Spleen (tissue), 11 donors: ENCODE measurements at regions not wholly inside any gene's neighbourhood (a gene's known extent, or its start where the extent isn't known, plus 50 kb on each side); places are given as distances from the start of the nearest gene placed in this dataset.

Experiments
- DNase-seq: peaks from one replicate; pipeline ENCODE4 v3.0.0-alpha.2; 2020
- H3K27ac ChIP-seq, 8 donors: fragments of 200-600 bp; sonication (generic) in 7 of 8; 1 replicate in 4 of 8; 2 replicates in 4 of 8; pipeline versions ENCODE4 v1.5.0 to v1.8.0; 2016 to 2021; ENCODE audit warnings: inconsistent platforms in 4 of 8, mild to moderate bottlenecking in 4 of 8, moderate library complexity in 1 of 8
- H3K27me3 ChIP-seq, 7 donors: fragments of 200-600 bp; sonication (generic) in 6 of 7; replicated peaks in 1 of 7; 1 replicate in 4 of 7; 2 replicates in 3 of 7; pipeline versions ENCODE4 v1.5.0 to v1.8.0; 2016 to 2021; ENCODE audit warnings: inconsistent platforms in 3 of 7, mild to moderate bottlenecking in 1 of 7
- H3K36me3 ChIP-seq, 6 donors: fragments of 200-600 bp; sonication (generic) in 5 of 6; 1 replicate in 4 of 6; 2 replicates in 2 of 6; pipeline versions ENCODE4 v1.5.0 to v1.8.0; 2016 to 2021; ENCODE audit warnings: inconsistent platforms in 2 of 6
- H3K4me1 ChIP-seq, 6 donors: fragments of 200-600 bp; sonication (generic) in 5 of 6; 1 replicate in 3 of 6; 2 replicates in 3 of 6; pipeline versions ENCODE4 v1.5.0 to v1.8.0; 2016 to 2021; ENCODE audit warnings: inconsistent platforms in 3 of 6
- H3K4me3 ChIP-seq, 8 donors: fragments of 200-600 bp; sonication (generic) in 7 of 8; 1 replicate in 4 of 8; 2 replicates in 4 of 8; pipeline versions ENCODE4 v1.5.0 to v1.8.0; 2016 to 2021; ENCODE audit warnings: inconsistent platforms in 4 of 8, mild to moderate bottlenecking in 4 of 8, moderate library complexity in 2 of 8
- H3K9me3 ChIP-seq, 8 donors: fragments of 200-600 bp; sonication (generic) in 7 of 8; 1 replicate in 4 of 8; 2 replicates in 4 of 8; pipeline versions ENCODE4 v1.5.0 to v1.8.0; 2016 to 2021; ENCODE audit warnings: inconsistent platforms in 4 of 8
- CTCF ChIP-seq, 11 experiments: fragments of 200-600 bp in 7 of 11; fragments of 450-650 bp in 4 of 11; sonication (generic) in 4 of 11; IDR thresholded peaks in 8 of 11; conservative IDR thresholded peaks in 3 of 11; 1 replicate in 7 of 11; 2 replicates in 4 of 11; pipeline versions ENCODE4 v1.4.0 to v1.8.0; 2016 to 2021; ENCODE audit warnings: antibody characterized with exemption in 11 of 11, inconsistent platforms in 4 of 11, mild to moderate bottlenecking in 1 of 11
- POLR2A ChIP-seq, 3 donors: fragments of 450-650 bp; IDR thresholded peaks; one replicate each; pipeline ENCODE4 v1.5.1; 2017; ENCODE audit warnings: antibody characterized with exemption in 3 of 3, mild to moderate bottlenecking in 1 of 3
- POLR2AphosphoS5 ChIP-seq, 3 donors: sonication (generic); formaldehyde crosslinking; IDR thresholded peaks; one replicate each; pipeline ENCODE4 v1.5.1; 2017; ENCODE audit warnings: antibody characterized with exemption in 3 of 3
- WGBS, 5 donors: extraction: QIAGEN DNeasy Blood & Tissue Kit in 3 of 5; methylation state at CpG; one replicate each; pipeline versions ENCODE4 v1.1.5 to v1.1.7; 2013 to 2018; 5-methylcytosine and 5-hydroxymethylcytosine counted together
- intact Hi-C: fragments of 100-400 bp; cut with DNase I; formaldehyde crosslinking; loops from one replicate; pipeline ENCODE4 v1.15.0; 2023; ENCODE audit warnings: low total_unique reads
- donor health status: healthy with polysubstance abuse.
- donor health status: DM: no; HTN: no; CAD: no; lungs with moderate emphysema.
- donor health status: DM: no; HTN: no; CAD: no.
- donor health status: Bipolar disorder and iron deficiency.
- donor health status: healthy.
- donor health status: DM: no; HTN: no; CAD: no.
- donor health status: DM: yes; HTN: yes; CAD: no.

GRCh38 chr20:40335901-40336351 lies 353.1 kb downstream of the MAFB start:
- intact Hi-C loops: no loop called here
- 66 to 80% (median 76%) methylated on average over 3 of the region's 3 CpGs for WGBS, 5 donors
- DNase-seq: no peak
- no peaks in the 10 kb centered on the region for H3K27me3 ChIP-seq
- H3K4me3 ChIP-seq: no peak overlapping the region
- TF ChIP-seq POLR2AphosphoS5 (IDR thresholded peaks at IDR 0.05) (no peak), POLR2A (IDR thresholded peaks at IDR 0.05) (no peak), CTCF (IDR thresholded peaks at IDR 0.05 in 8 of 11, conservative IDR thresholded peaks at IDR 0.05 in 3 of 11) (no peak)
- no peaks in the 10 kb centered on the region for H3K9me3 ChIP-seq
- no peaks in the 10 kb centered on the region for H3K36me3 ChIP-seq
- no peak overlapping the region for H3K27ac ChIP-seq
- peaks cover 0 to 16% (median 5%) of the 10 kb centered on the region in 6 donors for H3K4me1 ChIP-seq

- Histone ChIP-seq H3K36me3 (no peaks in the 10 kb centered on the region), H3K4me1 (peaks cover 0 to 16% (median 5%) of the 10 kb centered on the region in 6 donors), H3K27me3 (no peaks in the 10 kb centered on the region), H3K9me3 (no peaks in the 10 kb centered on the region), H3K4me3 (no peak overlapping the region), H3K27ac (no peak overlapping the region)
- no peak for DNase-seq
- WGBS, 5 donors: 76 to 92% (median 85%) methylated on average over 6 of the region's 6 CpGs
- TF ChIP-seq POLR2AphosphoS5 (IDR thresholded peaks at IDR 0.05): no peak
- TF ChIP-seq CTCF (IDR thresholded peaks at IDR 0.05 in 8 of 11, conservative IDR thresholded peaks at IDR 0.05 in 3 of 11): no peak
- no peak for TF ChIP-seq POLR2A (IDR thresholded peaks at IDR 0.05)
- intact Hi-C loops: no loop called here
These were observed 353.6 kb downstream of the MAFB start for GRCh38 chr20:40335437-40335836.

GRCh38 chr20:40333591-40333990 lies 355.4 kb downstream of the MAFB start:
- no peaks in the 10 kb centered on the region for H3K36me3 ChIP-seq
- intact Hi-C loops: no loop called here
- 79 to 92% (median 84%) methylated on average over 2 of the region's 2 CpGs for WGBS, 5 donors
- H3K9me3 ChIP-seq: no peaks in the 10 kb centered on the region
- DNase-seq: no peak
- TF ChIP-seq CTCF (IDR thresholded peaks at IDR 0.05 in 8 of 11, conservative IDR thresholded peaks at IDR 0.05 in 3 of 11): no peak
- TF ChIP-seq POLR2A (IDR thresholded peaks at IDR 0.05): no peak
- no peak for TF ChIP-seq POLR2AphosphoS5 (IDR thresholded peaks at IDR 0.05)
- H3K4me1 ChIP-seq: peaks cover 0 to 13% (median 5%) of the 10 kb centered on the region in 6 donors
- H3K27me3 ChIP-seq: no peaks in the 10 kb centered on the region
- H3K4me3 ChIP-seq: no peak overlapping the region
- no peak overlapping the region for H3K27ac ChIP-seq

- peaks cover 0 to 14% (median 5%) of the 10 kb centered on the region in 6 donors for H3K4me1 ChIP-seq
- peak; percentile 80 for DNase-seq
- H3K4me3 ChIP-seq: no peak overlapping the region
- H3K9me3 ChIP-seq: no peaks in the 10 kb centered on the region
- H3K27me3 ChIP-seq: no peaks in the 10 kb centered on the region
- intact Hi-C loops: no loop called here
- peak overlapping the region in 3 of 8 donors; percentile 56 to 68 (median 63) for H3K27ac ChIP-seq
- TF ChIP-seq POLR2A (IDR thresholded peaks at IDR 0.05) (no peak), CTCF (IDR thresholded peaks at IDR 0.05 in 8 of 11, conservative IDR thresholded peaks at IDR 0.05 in 3 of 11) (peak in 4 of 11 experiments; percentile 15 to 32 (median 19)), POLR2AphosphoS5 (IDR thresholded peaks at IDR 0.05) (peak in 2 of 3 donors; percentile 62 to 65)
- H3K36me3 ChIP-seq: no peaks in the 10 kb centered on the region
- WGBS, 5 donors: 64 to 73% (median 66%) methylated on average over 9 of the region's 9 CpGs
These were observed 357.1 kb downstream of the MAFB start for GRCh38 chr20:40331807-40332560.
